ENCODE measurements at regions not wholly inside any gene's neighbourhood (a gene's known extent, or its start where the extent isn't known, plus 50 kb on each side); places are given as distances from the start of the nearest gene placed in this dataset.

- DNase-seq (ENCODE audit: low spot score) = no peak
- H3K36me3 Mint-ChIP-seq = no peaks in the 10 kb centered on the region
- no peaks in the 10 kb centered on the region for H3K79me2 ChIP-seq (ENCODE audit: low read depth)
- no peaks in the 10 kb centered on the region for H3K36me3 ChIP-seq
- no peak overlapping the region for H3K4me3 ChIP-seq
- no peak overlapping the region for H2AFZ ChIP-seq (replicated peaks)
- no peak overlapping the region for H3K27ac ChIP-seq
- H3K4me1 ChIP-seq = no peaks in the 10 kb centered on the region
- H3K27ac Mint-ChIP-seq = no peak overlapping the region
- H3K4me3 Mint-ChIP-seq = no peak overlapping the region
- no peaks in the 10 kb centered on the region for H3K27me3 Mint-ChIP-seq (ENCODE audit: insufficient read depth, low read depth)
- no peaks in the 10 kb centered on the region for H3K4me1 Mint-ChIP-seq
- no peak for TF ChIP-seq EZH2phosphoT487 (IDR thresholded peaks at IDR 0.05)
- TF ChIP-seq CTCF (IDR thresholded peaks at IDR 0.05) = no peak
- TF ChIP-seq EZH2 (IDR thresholded peaks at IDR 0.05) = no peak
- H3K4me2 ChIP-seq = no peak overlapping the region
- H3K27me3 ChIP-seq = no peaks in the 10 kb centered on the region
- peaks cover 3% of the 10 kb centered on the region for H3K9me3 Mint-ChIP-seq
- H3K9ac ChIP-seq = no peak overlapping the region
- H3F3A ChIP-seq (ENCODE audit: low read depth) = no peaks in the 10 kb centered on the region
- no peaks in the 10 kb centered on the region for H4K20me1 ChIP-seq (ENCODE audit: low read depth)
- no peaks in the 10 kb centered on the region for H3K9me3 ChIP-seq (ENCODE audit: low read depth)
These were observed 344.2 kb upstream of the TEX13C start for GRCh38 chrX:124975456-124975855.

GRCh38 chrX:124981420-124981819 lies 338.3 kb upstream of the TEX13C start:
- Mint-ChIP-seq H3K4me3 (no peak overlapping the region), H3K27ac (no peak overlapping the region), H3K36me3 (no peaks in the 10 kb centered on the region), H3K9me3 (no peaks in the 10 kb centered on the region), H3K27me3 (ENCODE audit: insufficient read depth, low read depth) (no peaks in the 10 kb centered on the region), H3K4me1 (no peaks in the 10 kb centered on the region)
- no peak for TF ChIP-seq CTCF (IDR thresholded peaks at IDR 0.05)
- no peak for TF ChIP-seq EZH2phosphoT487 (IDR thresholded peaks at IDR 0.05)
- TF ChIP-seq EZH2 (IDR thresholded peaks at IDR 0.05) = no peak
- no peaks in the 10 kb centered on the region for H3K36me3 ChIP-seq
- DNase-seq (ENCODE audit: low spot score) = no peak
- H3K9ac ChIP-seq = no peak overlapping the region
- no peak overlapping the region for H3K4me2 ChIP-seq
- H3K27me3 ChIP-seq = no peaks in the 10 kb centered on the region
- H3F3A ChIP-seq (ENCODE audit: low read depth) = no peaks in the 10 kb centered on the region
- no peak overlapping the region for H2AFZ ChIP-seq (replicated peaks)
- no peaks in the 10 kb centered on the region for H3K79me2 ChIP-seq (ENCODE audit: low read depth)
- H4K20me1 ChIP-seq (ENCODE audit: low read depth) = no peaks in the 10 kb centered on the region
- no peaks in the 10 kb centered on the region for H3K4me1 ChIP-seq
- H3K27ac ChIP-seq = no peak overlapping the region
- H3K9me3 ChIP-seq (ENCODE audit: low read depth) = no peaks in the 10 kb centered on the region
- no peak overlapping the region for H3K4me3 ChIP-seq

- no peaks in the 10 kb centered on the region for H4K20me1 ChIP-seq (ENCODE audit: low read depth)
- no peaks in the 10 kb centered on the region for H3K79me2 ChIP-seq (ENCODE audit: low read depth)
- no peak overlapping the region for H3K9ac ChIP-seq
- Mint-ChIP-seq H3K36me3 (no peaks in the 10 kb centered on the region), H3K27ac (no peak overlapping the region), H3K27me3 (ENCODE audit: insufficient read depth, low read depth) (no peaks in the 10 kb centered on the region), H3K9me3 (no peaks in the 10 kb centered on the region), H3K4me1 (no peaks in the 10 kb centered on the region), H3K4me3 (no peak overlapping the region)
- H2AFZ ChIP-seq (replicated peaks) = no peak overlapping the region
- H3K27me3 ChIP-seq = no peaks in the 10 kb centered on the region
- H3K4me1 ChIP-seq = no peaks in the 10 kb centered on the region
- H3K36me3 ChIP-seq = no peaks in the 10 kb centered on the region
- H3K4me3 ChIP-seq = no peak overlapping the region
- H3K4me2 ChIP-seq = no peak overlapping the region
- H3K9me3 ChIP-seq (ENCODE audit: low read depth) = no peaks in the 10 kb centered on the region
- no peak overlapping the region for H3K27ac ChIP-seq
- no peak for DNase-seq (ENCODE audit: low spot score)
- TF ChIP-seq EZH2 (IDR thresholded peaks at IDR 0.05) (no peak), CTCF (IDR thresholded peaks at IDR 0.05) (no peak), EZH2phosphoT487 (IDR thresholded peaks at IDR 0.05) (no peak)
- no peaks in the 10 kb centered on the region for H3F3A ChIP-seq (ENCODE audit: low read depth)
These were observed 335.4 kb upstream of the TEX13C start for GRCh38 chrX:124984140-124984813.
